DMS53 treated with DMSO at 0.1 percent for 48 hours (cell line): ENCODE measurements at regions not wholly inside any gene's neighbourhood (a gene's known extent, or its start where the extent isn't known, plus 50 kb on each side); places are given as distances from the start of the nearest gene placed in this dataset.
A peak's percentile ranks its signal among the peaks of the same experiment; 100 is the strongest.

Experiments used
- DNase-seq: peaks from one replicate; lab custom pipeline; 2025; ENCODE audit not compliant: unreplicated experiment; lab: John Stamatoyannopoulos, UW

GRCh38 chr2:60296219-60296955 lies 257.1 kb downstream of the BCL11A start:
- no peak for DNase-seq

DNA sequence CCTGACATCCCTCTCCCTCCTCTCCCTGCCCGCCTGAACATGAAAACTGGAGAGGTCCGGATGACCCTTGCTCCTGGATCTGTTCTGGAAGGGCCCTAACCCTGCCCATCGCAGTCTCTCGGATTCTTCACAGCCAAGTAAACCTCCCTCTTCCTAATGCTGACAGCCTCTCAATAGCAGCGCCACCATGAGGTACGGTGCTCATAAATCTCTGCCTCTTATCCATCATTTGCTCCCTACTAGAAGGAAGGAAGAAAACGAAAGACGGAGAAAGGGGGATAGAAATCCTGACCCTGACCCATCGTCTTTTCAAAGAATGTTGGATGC lies 257.9 kb downstream of the BCL11A start:
- no peak for DNase-seq

DNA sequence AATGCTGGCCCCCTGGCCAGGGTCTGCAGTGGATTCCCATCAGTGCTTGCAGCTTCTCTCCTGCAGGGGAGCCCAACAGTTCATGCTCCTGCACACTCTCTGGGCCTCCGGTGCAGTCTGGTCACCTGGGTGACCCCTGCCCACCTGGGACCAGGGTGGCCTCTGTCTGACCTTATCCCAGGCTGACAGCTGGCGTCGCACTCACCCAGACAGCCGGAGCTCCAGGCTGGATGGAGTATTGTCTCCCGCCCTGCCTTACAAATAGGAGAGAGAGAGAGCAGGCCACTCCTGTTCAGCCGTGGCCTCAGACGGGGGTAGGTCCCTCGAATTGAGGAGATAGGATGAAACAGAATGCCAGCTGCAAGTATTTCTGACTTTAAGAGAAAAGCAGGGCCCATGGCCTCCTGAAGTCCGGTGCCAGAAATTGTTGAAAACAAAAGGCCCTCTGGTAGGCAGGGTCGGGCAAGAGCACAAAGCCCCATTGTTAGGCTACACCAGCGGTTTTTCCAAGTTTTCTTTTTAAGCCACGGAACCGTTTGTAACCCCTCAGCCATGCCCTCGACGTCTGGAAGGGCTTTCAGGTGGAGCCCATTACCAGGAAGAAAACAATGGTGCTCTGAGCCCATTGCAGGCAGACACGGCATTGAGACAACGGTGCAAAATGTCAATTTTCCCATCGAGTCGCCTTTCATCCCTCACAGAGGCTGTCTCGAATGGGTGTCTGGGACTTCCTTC lies 258.4 kb downstream of the BCL11A start:
- DNase-seq: no peak

- no peak for DNase-seq
Measured at GRCh38 chr2:60292242-60292641, 261.2 kb downstream of the BCL11A start.

DNA sequence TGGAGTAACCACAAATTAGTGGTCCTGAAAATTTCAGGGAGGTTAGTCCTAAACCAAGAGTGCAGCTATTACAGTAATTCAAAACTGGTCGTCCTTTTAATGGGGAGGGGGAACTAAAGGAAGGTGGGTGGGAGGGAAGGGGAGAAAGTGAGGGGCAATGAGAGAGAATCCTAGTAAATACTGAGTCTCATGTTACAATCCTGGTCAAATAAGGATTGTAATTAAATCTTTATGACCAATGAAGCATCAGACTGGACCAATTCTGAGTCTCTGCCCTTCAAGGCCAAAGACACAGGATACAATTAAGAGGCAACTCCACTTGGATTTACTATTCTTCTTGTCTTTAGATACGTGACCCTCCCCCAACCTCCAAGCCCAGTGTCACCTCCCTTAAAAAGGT lies 262.9 kb downstream of the BCL11A start:
- no peak for DNase-seq

DNA sequence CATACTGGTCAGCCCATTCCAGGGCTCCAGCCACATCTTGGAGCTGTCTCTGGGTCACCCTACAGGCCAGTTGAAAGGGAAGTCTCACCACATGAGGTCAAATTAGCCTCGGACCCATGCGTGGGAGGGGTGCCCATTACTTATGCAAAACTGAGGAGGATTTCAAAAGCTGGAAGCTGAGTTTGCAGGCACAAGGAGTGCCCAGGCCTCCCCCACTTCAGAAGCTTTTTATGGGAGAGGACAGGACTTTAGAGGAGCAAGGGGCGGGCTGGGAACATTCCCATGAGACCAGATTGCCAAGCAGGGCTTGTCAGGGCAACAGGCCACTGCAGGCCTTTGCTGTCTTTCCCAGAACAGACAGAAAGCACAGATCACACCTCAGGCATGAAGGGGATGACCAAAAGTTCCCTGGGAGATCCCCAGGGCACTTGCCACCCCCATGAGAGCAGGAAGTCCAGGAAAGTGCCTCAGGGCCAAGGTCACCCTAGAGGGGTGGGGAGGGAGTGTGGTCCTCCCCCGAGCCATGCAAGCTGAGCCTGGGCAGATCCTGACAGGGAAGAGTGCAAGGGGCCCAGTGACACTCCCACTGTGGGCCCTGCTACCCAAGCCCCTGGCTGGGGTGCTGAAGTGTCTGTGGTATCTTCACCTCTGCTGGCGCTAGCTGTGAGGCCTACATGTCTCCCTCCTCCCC lies 267.7 kb downstream of the BCL11A start:
- DNase-seq: no peak

DNA sequence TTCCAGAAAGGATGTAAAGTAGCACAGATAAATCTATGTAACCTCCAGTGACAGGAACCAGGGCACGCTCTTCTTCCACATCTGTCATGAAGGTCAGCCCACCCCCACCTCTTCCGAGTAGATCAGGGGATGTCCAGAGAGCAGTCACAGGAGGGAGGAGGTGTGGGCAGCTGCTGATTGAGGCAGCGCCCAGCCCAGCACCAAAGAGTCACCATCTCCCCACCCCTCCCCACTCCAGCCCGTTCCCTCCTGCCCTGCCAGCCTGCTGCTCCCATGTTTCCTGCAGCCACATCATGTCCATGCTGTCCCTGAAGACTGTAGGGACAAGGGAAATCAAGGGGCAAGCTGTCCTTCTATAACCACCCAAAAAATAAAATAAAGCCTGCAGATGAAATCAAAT lies 269.8 kb downstream of the BCL11A start:
- no peak for DNase-seq

DNA sequence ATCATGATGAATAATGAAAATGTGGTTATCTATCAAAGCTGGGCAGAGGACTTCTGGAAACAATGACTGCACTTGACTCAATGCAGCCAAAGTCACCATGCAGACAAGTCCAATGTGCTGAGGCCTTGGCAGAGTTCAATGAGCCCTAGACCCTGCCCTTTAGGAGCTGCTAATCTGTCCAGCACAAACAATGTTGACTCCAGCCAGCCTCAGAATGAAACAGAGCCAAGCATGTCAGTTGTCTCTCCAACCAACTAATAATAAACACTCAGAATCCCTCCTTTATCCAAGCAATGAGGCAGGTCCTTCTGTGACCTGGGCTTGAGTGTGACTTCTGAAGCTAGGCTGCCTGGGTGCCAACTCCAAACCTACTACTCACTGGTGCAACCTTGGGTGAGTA lies 270.6 kb downstream of the BCL11A start:
- no peak for DNase-seq

GRCh38 chr2:60281730-60282129 lies 271.7 kb downstream of the BCL11A start:
- no peak for DNase-seq

- DNase-seq: no peak
Measured at GRCh38 chr2:60280238-60280637, 273.2 kb downstream of the BCL11A start.

DNA sequence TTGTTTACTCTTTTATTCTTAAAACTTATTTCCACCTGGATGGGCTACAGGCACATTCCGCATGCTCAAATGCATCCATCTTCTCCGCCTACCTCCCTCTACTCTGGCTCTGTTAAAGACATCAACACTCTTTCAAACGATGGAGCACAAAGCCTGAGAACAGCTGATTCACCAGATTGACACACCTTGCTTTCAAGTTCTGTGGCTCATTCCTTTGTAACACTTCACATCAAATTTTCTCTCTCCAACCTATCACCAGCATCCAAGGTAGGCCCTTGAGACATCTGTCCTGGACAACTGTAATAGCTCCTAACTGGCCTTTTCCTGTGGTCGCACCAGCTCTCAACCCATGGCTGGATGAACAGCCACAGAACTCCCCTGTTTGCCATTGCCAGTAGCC lies 274.5 kb downstream of the BCL11A start:
- no peak for DNase-seq

- DNase-seq: no peak
Measured at GRCh38 chr2:60275958-60276357, 277.5 kb downstream of the BCL11A start.

- no peak for DNase-seq
Measured at GRCh38 chr2:60273836-60274235, 279.6 kb downstream of the BCL11A start.

- no peak for DNase-seq
Measured at GRCh38 chr2:60271713-60272112, 281.7 kb downstream of the BCL11A start.

DNA sequence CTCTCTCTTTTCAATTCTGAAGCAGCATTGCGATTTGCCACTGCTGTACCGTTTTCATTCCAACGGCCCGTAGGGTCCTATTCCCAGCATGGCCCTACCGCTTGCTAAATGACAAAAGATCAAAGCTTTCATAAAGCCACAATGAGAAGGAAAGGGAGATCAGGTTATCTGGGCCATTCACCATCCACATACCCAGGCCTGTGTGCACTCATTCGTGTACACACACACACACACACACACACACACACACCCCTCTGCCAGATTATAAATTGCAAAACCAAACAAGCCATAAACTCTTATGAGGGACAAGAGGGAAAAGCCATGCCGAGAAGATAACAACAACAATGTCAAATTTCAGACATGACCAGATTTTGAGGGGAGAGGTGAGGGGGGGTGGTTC lies 282.3 kb downstream of the BCL11A start:
- no peak for DNase-seq

DNA sequence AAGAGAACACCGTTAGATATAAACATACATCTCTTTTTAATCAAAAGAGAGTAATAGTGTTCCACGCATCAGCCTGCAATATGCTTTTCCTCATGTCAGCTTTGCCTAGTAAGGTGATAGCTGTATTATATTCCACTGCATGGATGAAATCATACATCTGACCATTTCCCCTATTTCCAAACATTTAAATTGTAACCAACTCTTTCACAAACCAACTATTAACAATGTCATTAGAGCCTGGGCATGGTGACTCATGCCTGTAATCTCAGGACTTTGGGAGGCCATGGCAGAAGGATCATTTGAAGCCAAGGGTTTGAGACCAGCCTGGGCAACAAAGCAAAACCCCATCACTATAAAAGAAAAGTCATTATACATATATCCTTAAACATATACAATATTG lies 284.8 kb downstream of the BCL11A start:
- DNase-seq: no peak

DNA sequence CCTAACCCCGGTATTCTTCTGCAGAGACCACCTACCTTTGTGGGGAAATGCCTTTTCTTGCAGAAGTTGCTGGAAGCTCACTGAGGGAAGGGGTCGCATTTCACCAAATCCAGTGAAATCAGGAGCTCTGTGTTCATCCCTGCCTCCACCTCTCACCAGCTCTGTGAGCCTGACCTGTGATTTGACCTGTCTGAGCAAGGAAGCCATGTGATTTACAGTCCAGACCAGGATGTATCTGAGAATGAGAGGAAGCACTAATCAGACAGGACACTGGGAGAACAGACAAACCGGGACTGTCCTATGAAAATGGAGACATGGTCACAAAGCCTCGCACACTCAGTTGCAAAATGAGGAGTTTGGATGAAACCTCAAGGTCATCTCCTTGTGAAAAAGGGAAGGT lies 285.4 kb downstream of the BCL11A start:
- no peak for DNase-seq

DNA sequence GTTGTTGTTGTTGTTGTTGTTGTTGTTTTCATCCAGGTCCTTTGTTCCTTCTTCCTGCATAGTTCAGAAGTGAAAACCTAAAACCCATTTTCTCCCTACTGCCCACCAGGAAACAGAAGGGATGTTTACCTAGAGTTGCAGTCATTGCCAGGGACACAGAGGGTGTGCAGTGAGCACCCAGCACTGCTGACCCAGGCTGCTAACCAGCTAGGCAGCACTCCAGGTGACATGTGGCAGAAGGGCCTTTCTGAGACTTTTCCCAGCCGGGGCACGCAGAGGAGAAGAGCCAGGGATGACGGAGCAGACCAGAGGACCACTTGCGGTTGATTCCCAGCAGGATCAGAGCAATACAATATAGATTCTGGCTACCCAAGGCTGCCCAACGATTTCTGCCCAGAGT lies 286.3 kb downstream of the BCL11A start:
- peak; percentile 1 for DNase-seq

- DNase-seq: no peak
Measured at GRCh38 chr2:60262178-60262577, 291.3 kb downstream of the BCL11A start.

- DNase-seq: no peak
Measured at GRCh38 chr2:60260639-60261296, 292.7 kb downstream of the BCL11A start.

DNA sequence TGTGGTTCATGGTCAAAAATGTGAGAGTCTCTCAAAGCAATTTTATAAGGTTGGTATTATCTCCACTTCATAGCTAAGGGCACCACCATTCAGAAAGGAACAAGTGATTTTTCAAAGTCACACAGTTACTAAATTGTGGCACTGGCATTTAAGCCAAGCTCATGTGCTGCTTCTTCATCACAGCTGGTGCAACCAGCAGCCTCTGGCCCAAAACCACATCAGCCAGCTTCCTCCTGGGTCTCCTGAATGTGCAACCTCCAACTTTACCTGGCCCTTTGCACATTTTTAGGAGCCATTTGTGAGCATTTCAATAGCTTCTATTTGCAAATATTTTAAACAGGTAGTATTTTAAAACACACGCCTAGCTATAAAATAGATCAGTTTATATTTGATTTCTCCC lies 293.7 kb downstream of the BCL11A start:
- no peak for DNase-seq
